Coronary artery (tissue), 2 donors: ENCODE measurements at regions not wholly inside any gene's neighbourhood (a gene's known extent, or its start where the extent isn't known, plus 50 kb on each side); places are given as distances from the start of the nearest gene placed in this dataset.

Experiments used
- DNase-seq: peaks from one replicate; pipeline ENCODE4 v3.0.0-alpha.2; 2017; ENCODE audit warnings: low spot score
- H3K27ac ChIP-seq, 2 donors: fragments of 200-600 bp; sonication (generic); one replicate each; pipeline ENCODE4 v1.5.1; 2016 to 2019
- H3K4me3 ChIP-seq: fragments of 200-600 bp; sonication (generic); 2 replicates; pipeline ENCODE4 v1.5.1; 2016; ENCODE audit warnings: mild to moderate bottlenecking, moderate library complexity
- CTCF ChIP-seq: fragments of 200-600 bp; sonication (generic); IDR thresholded peaks from one replicate; pipeline ENCODE4 v1.5.1; 2019; ENCODE audit warnings: antibody characterized with exemption

- TF ChIP-seq CTCF = no peak
- H3K27ac ChIP-seq = no peak overlapping the region
- DNase-seq = no peak
- no peak overlapping the region for H3K4me3 ChIP-seq
Measured at GRCh38 chr14:101394374-101394773, 166.9 kb upstream of the DIO3 start.

GRCh38 chr14:101395779-101396178, 165.5 kb upstream of the DIO3 start:
- Histone ChIP-seq H3K27ac (no peak overlapping the region), H3K4me3 (no peak overlapping the region)
- no peak for DNase-seq
- no peak for TF ChIP-seq CTCF

- TF ChIP-seq CTCF = no peak
- Histone ChIP-seq H3K4me3 (no peak overlapping the region), H3K27ac (no peak overlapping the region)
- no peak for DNase-seq
Measured at GRCh38 chr14:101397206-101397605, 164.1 kb upstream of the DIO3 start.

GRCh38 chr14:101398011-101398410, 163.3 kb upstream of the DIO3 start:
- no peak overlapping the region for H3K4me3 ChIP-seq
- H3K27ac ChIP-seq = no peak overlapping the region
- no peak for TF ChIP-seq CTCF
- no peak for DNase-seq

GRCh38 chr14:101399737-101400517, 161.4 kb upstream of the DIO3 start:
- no peak overlapping the region for H3K27ac ChIP-seq
- DNase-seq = no peak
- TF ChIP-seq CTCF = no peak
- H3K4me3 ChIP-seq = no peak overlapping the region

- no peak for TF ChIP-seq CTCF
- Histone ChIP-seq H3K27ac (no peak overlapping the region), H3K4me3 (no peak overlapping the region)
- DNase-seq = no peak
Measured at GRCh38 chr14:101400830-101401229, 160.5 kb upstream of the DIO3 start.

GRCh38 chr14:101402936-101403660, 158.2 kb upstream of the DIO3 start:
- no peak overlapping the region for H3K4me3 ChIP-seq
- TF ChIP-seq CTCF = no peak
- DNase-seq = no peak
- H3K27ac ChIP-seq = peak overlapping the region in 1 of 2 donors; percentile 38
